ENCODE measurements at regions not wholly inside any gene's neighbourhood (a gene's known extent, or its start where the extent isn't known, plus 50 kb on each side); places are given as distances from the start of the nearest gene placed in this dataset.

DNA sequence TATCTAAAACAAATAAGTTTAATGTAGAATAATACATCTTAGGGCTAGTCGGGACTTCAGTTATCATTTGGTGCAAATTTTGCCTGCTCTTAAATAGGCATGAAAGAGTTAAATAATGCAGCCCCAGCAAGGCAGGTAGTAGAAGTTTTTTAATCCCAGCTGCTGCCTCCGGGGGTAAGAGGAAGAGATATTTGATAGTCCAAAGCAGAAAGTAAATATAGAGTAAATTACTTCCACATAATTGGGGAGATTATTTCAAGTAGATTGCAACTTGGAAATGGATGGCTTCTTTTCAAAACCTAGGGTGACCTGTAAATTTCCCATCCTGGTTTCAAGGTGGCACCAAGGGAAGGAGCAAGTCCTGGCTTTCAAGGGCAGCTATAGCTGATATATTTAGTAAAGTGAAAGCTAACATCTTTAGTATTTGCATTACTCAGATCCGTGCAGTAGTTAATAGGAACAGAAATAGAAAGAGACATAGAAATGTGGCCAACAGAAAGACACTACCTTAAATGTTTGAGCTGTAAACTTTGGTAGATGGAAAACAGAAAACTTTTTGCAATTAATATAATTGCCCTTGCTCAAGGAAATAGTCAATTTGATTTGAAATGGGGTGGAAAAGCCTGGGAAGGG is 109.1 kb downstream of the LMO4 start:
- no peak for DNase-seq
- TF ChIP-seq, protein P1, sequence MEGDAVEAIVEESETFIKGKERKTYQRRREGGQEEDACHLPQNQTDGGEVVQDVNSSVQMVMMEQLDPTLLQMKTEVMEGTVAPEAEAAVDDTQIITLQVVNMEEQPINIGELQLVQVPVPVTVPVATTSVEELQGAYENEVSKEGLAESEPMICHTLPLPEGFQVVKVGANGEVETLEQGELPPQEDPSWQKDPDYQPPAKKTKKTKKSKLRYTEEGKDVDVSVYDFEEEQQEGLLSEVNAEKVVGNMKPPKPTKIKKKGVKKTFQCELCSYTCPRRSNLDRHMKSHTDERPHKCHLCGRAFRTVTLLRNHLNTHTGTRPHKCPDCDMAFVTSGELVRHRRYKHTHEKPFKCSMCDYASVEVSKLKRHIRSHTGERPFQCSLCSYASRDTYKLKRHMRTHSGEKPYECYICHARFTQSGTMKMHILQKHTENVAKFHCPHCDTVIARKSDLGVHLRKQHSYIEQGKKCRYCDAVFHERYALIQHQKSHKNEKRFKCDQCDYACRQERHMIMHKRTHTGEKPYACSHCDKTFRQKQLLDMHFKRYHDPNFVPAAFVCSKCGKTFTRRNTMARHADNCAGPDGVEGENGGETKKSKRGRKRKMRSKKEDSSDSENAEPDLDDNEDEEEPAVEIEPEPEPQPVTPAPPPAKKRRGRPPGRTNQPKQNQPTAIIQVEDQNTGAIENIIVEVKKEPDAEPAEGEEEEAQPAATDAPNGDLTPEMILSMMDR (IDR thresholded peaks at IDR 0.05): no peak
- no peaks in the 10 kb centered on the region for H3K9me3 ChIP-seq
- no peak for ATAC-seq
- no peaks in the 10 kb centered on the region for H3K36me3 ChIP-seq (ENCODE audit: insufficient read depth in 1 of 2, low read depth in 1 of 2)
- H3K27me3 ChIP-seq (ENCODE audit: insufficient read depth in 3 of 3, low read length in 2 of 3): no peaks in the 10 kb centered on the region
- WGBS, 3 donors: 42 to 49% (median 45%) methylated on average over 3 of the region's 3 CpGs
- H3K27ac ChIP-seq: no peak overlapping the region
- intact Hi-C loops (cut with DNase I): no loop called here
- H3K4me3 ChIP-seq: no peak overlapping the region
- no peaks in the 10 kb centered on the region for H3K4me1 ChIP-seq

DNA sequence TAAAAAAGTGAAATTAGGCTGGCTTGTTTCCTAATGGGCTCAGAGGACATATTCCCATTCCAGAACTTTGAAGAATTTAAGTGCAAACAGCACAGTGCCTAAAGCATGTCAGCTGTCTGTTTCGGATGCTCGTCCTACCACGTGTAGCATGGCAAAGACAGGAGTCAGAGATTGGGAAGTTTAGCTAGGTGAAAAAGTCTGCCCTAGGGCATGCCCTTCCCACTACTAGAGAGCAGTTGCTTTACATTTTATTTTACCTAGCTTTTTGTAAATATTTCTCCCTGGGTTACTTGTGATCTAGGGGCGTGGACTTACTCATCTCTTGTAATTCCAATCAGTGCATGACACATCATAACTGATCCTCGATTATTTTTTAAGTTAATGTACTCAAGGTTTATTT is 111.1 kb downstream of the LMO4 start:
- WGBS, 3 donors: 73 to 85% (median 85%) methylated on average over 5 of the region's 5 CpGs
- DNase-seq (no peak), ATAC-seq (no peak)
- intact Hi-C loops (cut with DNase I): no loop called here
- no peak overlapping the region for H3K27ac ChIP-seq
- no peak overlapping the region for H3K4me3 ChIP-seq
- H3K36me3 ChIP-seq (ENCODE audit: insufficient read depth in 1 of 2, low read depth in 1 of 2): no peaks in the 10 kb centered on the region
- no peaks in the 10 kb centered on the region for H3K4me1 ChIP-seq
- no peaks in the 10 kb centered on the region for H3K9me3 ChIP-seq
- no peaks in the 10 kb centered on the region for H3K27me3 ChIP-seq (ENCODE audit: insufficient read depth in 3 of 3, low read length in 2 of 3)
- TF ChIP-seq, protein P1 (IDR thresholded peaks at IDR 0.05): no peak

DNA sequence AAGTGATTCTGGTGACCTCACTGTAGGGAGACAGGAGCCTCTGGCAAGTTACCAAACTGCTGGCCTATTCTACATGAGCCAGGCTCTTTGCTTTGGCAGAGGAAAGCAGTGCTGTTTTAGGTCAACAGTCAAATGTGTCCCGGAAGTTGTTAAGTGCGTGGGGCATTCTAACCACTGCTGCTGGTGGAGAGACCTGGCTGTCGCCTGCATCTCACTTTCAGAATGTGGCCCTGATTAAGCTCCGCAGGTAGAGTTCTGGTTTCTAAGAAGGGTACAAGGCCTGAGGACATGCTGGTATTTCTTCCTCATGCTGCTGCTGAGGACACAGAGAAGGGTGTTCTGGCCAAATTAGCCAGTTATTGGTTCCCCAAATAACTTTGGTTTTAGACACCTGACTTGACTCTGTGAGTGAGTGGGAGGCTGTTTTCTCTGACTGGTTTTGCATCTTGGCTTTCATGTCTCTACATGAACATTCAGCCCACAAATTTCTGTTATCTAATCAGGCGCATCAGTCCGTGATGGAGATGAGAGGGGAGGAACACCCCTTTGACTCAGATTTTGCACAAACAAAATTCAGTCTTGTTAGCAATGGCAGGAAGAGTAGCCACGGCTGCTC is 120.8 kb downstream of the LMO4 start:
- H3K4me1 ChIP-seq: no peaks in the 10 kb centered on the region
- DNase-seq: no peak
- no peak overlapping the region for H3K27ac ChIP-seq
- H3K27me3 ChIP-seq (ENCODE audit: insufficient read depth in 3 of 3, low read length in 2 of 3): no peaks in the 10 kb centered on the region
- H3K9me3 ChIP-seq: no peaks in the 10 kb centered on the region
- peak in 1 of 4 donors; percentile 35 for ATAC-seq
- 61 to 73% (median 65%) methylated on average over 7 of the region's 7 CpGs for WGBS, 3 donors
- intact Hi-C loops (cut with DNase I): no loop called here
- H3K36me3 ChIP-seq (ENCODE audit: insufficient read depth in 1 of 2, low read depth in 1 of 2): no peaks in the 10 kb centered on the region
- TF ChIP-seq, protein P1 (IDR thresholded peaks at IDR 0.05): no peak
- no peak overlapping the region for H3K4me3 ChIP-seq

DNA sequence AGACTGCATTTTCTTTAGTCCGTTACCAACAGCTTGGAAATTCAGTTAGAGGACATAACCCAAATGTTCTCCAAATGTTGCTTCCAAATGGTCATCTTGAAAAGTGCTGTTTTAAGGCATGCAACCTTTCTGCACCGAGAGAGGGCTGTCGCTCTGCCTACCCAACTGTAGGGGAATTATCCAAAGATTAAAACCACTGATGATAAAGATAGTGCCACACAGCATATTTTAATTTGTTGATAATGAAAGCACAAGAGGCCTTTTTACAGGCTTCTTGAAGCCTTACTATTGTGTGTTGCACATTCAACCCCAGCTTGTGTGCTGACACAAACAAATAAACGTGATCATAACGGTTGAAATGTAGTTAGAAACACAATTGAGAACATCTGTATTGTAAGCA is 121.5 kb downstream of the LMO4 start:
- no peak for ATAC-seq
- no peak for DNase-seq
- 84 to 89% (median 88%) methylated on average over 5 of the region's 5 CpGs for WGBS, 3 donors
- H3K36me3 ChIP-seq (ENCODE audit: insufficient read depth in 1 of 2, low read depth in 1 of 2): no peaks in the 10 kb centered on the region
- no peak overlapping the region for H3K4me3 ChIP-seq
- no peaks in the 10 kb centered on the region for H3K27me3 ChIP-seq (ENCODE audit: insufficient read depth in 3 of 3, low read length in 2 of 3)
- intact Hi-C loops (cut with DNase I): no loop called here
- no peaks in the 10 kb centered on the region for H3K9me3 ChIP-seq
- no peaks in the 10 kb centered on the region for H3K4me1 ChIP-seq
- TF ChIP-seq, protein P1 (IDR thresholded peaks at IDR 0.05): no peak
- H3K27ac ChIP-seq: no peak overlapping the region
